GM18868 (cell line): ENCODE measurements at regions not wholly inside any gene's neighbourhood (a gene's known extent, or its start where the extent isn't known, plus 50 kb on each side); places are given as distances from the start of the nearest gene placed in this dataset.

Experiments used
- ATAC-seq: cut with Tn5 transposase; IDR thresholded peaks from one replicate; pipeline ENCODE4 v1.9.1; 2021; ENCODE audit warnings: mild to moderate bottlenecking, moderate library complexity; ENCODE audit not compliant: unreplicated experiment

DNA sequence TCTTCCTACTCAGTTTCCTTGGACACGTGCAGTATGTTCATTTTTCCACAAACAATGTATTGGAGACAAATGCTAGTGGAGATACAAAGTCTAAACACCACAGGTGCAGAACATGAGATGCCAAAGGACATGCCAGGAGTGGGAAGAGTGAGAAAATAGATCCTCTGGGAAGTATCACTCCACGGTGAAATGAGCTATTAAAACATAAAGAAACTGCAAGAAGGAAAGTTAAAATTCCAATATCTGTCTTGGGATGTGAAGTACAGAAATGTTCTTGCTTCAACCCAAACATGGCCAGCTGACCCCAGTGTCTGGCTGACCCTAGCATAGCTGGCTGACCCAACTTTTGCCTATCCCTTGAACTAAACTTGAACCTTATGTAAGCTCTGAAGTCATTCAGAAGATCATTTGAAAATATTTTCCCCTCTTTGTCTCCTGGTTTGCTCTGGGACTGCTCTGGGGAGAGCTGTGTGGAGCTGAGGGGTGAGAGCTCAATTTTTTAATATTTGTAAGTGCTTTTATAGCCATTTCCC, 59.5 kb downstream of the FZD1 start:
- no peak for ATAC-seq

DNA sequence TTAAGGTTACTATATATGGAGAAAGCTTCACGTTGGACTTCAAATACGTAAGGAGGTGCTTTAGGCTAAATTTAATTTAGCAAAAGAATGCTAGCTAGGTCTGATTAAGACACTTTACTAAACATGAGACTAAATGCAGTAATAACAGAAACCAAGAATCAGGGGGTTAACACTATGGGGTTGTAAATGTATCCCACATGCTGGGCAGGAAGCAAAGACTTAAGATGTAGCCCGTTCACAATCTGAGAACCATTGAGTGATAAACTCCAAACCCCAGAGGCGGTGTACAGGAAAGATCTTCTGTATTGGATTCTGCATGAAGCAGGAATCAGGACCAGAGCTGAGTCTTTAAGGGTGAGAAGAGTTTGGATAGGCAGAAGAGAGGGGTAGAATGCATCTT, 60.4 kb downstream of the FZD1 start:
- no peak for ATAC-seq

DNA sequence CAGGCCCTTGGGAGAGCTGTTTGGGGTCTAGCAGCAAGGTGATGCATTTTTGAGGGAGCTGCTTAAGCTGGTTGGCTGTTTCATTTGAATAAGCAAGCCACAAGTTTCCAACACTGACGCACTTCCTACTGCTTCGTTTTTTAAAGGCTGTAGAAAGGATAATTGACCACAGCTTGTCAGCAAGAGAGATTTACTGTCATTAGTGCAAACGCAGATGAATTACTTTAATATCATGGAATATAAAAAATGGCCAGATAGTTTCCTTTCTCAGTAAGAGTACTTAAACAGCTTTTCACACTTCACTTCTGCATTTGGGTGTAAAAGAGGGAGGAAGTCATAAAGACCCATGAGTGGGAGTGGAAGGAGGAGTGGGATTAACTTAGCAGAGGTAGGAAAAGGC, 61.5 kb downstream of the FZD1 start:
- no peak for ATAC-seq

DNA sequence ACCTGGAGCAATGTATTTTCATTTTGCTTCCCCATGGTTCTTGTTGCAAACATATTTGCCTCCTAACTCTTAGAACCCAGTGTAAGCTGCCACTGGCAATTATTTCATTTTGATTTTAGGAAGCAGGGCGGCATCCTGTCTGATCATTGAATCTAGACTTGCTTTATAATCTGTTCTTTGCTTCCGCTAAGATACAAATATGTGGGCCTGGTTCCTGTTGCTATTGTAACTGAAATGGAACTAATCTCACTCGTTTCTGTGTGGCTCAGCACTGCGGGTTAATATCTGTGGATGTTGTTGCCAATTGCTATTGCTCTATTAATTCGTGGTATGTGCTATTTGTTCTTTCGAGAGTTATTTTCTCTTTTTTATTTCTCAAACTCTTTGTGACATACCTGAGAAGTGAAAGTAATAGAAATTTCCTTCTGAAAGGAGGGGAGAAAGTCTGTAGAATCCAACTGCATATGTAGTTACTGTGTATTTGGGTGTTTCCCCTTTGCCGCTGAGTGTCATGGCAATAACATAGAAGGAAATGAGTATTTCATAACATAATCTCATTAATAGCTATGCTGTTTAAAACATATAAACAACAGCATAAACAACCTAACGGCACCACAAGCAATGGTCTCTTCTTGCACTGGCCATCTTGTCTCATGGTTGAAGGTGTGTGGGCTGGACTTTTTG, 62.4 kb downstream of the FZD1 start:
- no peak for ATAC-seq

DNA sequence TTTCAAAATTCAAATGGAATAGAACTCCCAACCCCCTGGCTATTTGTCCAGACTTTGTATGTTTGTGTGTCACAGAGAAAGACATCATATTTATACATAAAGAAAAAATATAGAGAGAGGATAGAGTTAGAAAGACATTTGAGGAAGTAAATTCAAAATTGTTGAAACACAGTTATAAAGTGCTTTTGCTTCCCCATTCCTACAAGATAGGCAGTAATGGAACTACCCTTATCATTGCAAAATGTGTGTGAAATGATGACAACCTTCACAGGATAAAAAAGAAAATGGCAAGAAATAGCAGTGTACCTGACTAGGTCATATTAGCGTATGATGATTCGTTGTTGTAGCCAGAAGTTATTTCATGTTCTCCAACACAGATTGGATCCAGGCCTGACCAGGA, 63.1 kb downstream of the FZD1 start:
- no peak for ATAC-seq

DNA sequence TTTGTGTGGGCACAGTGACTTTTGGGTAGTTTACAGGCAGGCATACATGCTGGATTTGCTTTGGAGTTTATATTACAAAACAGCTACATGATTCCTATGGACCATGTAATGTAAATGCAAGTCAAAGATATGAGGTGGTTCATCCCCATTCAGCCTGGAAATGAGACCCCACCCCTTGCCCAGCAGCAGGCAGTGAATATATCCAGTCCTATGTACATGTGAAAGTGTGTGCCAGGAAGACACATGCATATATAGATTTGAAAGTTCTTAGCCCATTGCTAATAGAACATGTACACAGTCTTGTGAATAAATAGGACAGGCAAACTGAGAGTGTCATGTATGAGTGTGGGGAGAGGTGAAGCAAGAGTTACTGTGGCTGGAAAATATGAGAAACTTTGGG, 65.3 kb downstream of the FZD1 start:
- no peak for ATAC-seq

DNA sequence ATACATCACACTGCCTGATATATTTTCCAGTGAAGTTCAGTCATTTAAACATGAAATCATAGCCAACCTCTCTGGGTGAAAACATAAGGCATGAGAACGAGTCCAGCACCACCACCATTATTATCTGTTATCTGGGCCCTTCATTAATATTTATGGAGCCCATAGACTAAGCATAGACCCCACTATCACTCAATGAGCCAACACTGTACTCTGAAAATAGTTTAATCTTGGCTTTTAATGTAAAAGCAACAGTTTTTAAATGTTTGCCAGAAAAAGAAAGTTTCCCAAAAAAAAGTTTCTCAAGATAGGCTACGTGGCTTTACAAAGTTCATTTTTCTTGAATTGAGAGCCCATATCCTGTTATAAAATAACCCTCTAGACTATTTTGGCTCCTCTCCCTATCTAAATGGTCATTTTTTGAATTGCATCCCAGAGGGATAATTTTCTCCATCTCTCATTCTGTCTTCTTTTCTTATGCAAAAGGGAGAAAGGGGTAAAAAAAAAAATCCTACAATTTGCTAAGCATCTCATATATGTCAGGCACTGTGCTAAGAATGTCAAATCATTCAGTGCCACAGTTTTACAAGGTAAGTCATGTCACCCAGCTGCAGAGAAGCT, 66.1 kb downstream of the FZD1 start:
- no peak for ATAC-seq

DNA sequence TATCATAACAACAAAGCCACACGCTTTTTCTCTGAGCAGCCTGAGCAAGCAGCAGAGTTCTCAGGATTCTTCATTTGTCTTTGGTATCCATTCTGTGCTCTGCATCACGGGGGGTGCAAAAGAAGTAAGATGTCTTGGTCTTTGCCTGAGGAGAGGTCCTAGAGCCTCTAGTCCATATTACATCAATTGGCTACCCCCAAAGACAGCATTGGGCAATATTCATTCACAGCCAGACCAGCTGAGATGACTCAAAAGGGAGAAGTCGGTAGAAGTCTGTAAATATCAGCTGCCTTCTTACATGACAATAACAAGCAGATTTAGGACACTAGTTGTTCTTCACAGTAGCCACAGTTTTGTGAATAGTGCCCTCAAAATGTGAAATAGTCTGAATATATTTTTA, 66.6 kb downstream of the FZD1 start:
- ATAC-seq = no peak

DNA sequence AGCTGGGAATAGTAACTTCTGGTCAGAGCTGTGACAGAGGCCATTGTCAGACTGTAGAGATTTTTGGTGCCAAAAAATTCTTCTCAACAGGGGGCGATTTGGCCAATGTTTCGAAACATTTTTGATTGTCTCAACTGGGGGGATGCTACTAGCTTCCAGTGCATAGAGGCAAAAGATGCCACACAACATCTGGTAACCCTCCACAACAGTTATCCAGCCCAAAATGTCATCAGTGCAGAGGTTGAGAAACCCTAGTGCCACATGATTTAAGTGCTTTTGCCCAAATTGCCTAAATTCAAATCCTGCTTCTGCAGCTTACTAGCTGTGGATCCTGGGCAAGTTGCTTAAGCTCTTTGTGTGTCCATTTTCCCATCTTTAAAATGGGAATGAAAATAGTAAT, 71.9 kb downstream of the FZD1 start:
- ATAC-seq = no peak

DNA sequence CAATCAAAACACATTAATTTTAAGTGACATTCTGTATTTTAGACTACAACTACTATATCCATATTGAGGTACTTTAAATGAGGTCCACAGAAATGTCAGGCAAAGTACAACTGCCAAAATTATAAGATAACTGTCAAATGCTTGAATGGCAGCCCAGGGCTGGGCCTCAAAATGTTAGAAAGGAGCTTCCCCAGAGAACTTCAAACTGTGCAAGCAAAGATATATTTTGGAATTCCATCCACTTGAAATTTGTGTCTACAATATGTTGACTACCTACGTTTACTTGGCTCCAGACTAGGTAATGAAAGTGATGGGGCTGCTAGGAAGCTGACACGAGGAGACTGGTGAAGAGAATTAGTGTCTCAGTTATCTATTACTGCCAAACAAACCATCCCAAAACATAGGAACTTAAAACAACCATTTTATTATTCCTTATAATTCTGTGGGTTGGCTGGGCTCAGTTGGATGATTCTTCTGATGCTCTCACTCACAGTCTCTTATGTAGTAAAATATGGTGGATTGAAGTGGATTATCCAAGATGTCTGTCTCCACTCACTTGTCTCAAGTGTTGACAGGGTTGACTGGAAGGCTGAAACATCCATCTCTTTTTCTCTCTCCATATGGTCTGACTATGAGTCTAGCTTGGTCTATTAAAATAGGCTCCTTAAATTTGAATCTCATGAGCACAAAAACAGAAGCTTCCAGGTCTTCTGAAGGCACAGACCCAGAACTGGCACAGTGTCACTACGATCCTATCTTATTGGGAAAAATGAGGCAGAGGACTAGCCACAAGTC, 74.2 kb downstream of the FZD1 start:
- no peak for ATAC-seq

DNA sequence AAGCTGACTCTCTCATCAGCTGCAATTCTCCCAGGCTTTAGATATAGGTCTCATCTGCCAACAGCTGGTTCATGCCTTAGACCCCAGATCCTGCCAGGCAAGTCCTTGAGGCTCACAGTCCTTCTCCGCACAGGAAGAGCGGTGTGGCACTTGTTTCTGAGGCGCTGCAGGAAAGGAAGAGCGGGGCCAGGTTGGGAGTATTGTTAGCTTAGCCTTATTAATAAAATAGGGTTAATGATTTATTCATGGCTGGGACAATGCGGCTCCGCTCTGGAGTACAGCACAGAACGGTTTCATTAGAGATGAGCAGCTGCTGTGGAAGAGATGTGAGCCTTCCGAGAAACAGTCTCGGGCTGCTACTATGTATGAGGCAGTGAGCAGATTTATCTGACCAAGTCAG, 78.1 kb downstream of the FZD1 start:
- ATAC-seq = no peak

DNA sequence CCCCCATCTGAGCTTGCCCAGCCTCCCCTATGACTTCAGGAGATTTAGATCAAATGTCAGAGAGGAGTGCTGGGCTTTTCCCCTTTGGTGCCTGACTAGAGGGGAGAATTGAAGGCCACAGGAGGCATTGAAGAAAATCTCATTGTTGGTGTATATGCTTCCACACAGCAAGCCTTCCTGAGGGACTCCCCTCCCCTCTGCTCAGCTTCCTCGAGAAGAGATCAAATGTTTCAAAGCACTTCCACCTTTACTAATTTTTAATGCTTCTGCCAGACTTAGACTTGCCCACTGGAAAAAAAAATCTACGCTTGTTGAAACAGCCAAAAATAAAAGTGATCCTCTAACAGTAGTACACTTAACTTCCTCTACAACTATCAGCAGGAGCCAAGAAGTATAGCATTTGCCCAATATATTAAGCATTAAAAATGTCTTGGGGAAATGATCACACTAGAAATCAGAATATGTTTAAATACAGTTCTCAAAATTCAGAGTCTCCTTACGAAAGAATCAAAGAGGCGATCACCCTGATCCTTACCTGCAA, 79.3 kb downstream of the FZD1 start:
- no peak for ATAC-seq

DNA sequence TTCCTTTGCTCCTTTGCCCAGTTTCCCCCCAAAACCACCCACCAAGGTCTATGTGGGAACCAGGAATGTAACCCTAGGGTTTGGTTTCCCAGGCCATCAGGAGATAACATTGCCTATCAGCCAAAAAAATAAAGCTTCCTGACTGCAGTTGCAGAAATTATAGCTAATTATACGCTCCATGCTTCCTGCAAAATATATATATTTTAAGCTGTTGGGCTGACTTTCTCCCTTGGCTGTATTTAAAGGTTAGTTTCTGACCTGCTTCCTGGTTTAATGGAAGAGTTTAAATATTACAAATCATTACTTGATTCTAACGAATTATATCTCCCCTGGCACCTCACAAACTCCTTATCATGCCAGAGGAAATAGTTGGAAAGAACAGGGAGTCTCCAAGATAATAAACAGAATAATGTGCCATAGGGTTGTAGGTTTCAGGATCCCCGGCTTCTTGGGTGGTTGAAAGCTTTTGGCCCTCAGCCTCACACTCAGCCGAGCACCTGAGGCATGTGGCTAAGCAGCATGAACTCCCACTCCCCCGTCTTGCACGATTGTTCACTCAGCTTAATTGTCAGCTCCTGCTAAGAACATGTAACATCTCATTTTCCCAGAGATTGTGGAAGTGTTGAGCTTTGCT, 79.9 kb downstream of the FZD1 start:
- ATAC-seq = no peak

DNA sequence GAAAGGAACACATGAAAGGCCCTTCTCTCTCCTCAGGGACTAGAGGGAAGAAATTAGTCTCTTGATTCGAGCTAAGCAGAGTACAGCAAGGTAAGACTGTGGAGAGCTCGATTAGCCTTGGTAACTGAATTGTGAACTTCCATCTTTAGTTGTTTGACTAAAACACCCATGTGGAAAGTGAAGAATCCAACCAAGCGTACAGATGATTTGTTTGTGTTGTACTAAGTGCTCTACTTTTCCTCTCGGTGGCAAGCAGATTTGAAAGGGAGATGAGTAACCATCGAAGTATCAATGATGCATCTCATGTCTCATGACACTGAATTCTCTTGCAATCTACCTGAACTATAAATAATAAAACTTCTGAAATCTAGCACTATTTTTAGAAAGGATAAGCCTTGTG, 80.7 kb downstream of the FZD1 start:
- ATAC-seq = peak; percentile 66

DNA sequence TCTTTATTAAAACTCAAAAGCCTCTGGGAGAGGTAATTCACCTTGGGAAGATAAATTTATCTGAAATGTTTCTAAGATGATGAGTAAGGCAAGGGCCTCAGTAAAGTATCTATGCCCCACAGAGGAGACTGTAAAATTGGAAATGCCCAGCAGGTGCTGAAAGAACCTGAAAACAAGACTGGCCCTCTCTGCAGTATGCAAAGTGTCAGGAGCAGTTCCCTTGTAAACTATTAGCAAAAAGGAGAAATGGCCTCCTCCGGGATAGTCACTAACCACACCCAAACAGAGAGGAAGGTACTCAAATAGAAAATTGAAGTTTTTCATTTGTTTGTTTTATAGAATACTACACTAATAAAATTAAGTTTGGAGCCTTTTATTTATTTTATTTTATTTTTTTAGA, 81.2 kb downstream of the FZD1 start:
- peak; percentile 56 for ATAC-seq

DNA sequence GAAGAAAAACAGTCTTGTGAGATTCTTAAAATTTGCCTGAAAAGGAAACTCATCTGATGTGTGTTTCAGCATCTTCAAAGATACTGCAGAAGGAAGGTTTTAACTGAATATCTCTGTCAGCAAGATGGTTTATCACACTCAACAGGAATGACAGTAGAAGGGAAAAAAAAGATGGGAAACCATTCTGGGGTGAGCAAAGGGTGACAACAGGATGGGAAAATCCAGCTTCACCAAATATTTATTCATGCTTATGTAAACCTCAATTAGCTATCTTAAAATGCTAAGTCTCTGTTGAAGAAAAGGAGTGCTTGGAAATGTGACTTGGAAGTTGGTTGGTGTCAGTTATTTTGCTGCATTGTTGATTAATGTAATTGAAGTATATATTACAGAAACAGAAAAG, 82.2 kb downstream of the FZD1 start:
- ATAC-seq = no peak

DNA sequence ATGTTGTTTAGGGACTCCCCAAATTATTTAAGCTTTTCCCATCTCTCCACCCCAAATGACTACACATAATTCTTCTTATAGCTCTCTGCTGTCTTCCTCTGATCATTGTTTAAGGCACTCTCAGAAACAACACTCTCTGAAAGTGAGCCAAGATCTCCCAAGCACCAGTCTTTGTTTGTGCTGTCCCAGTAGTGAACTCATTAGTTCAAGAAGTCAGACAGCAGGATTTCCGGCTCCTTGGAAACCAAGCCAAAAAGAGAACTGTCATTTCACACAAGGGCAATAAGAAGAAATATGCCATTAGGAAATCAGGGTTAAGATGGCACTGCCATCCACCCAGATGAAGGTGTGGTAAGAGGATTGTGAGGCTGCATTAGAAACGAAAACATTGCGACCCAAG, 83.1 kb downstream of the FZD1 start:
- ATAC-seq = no peak

DNA sequence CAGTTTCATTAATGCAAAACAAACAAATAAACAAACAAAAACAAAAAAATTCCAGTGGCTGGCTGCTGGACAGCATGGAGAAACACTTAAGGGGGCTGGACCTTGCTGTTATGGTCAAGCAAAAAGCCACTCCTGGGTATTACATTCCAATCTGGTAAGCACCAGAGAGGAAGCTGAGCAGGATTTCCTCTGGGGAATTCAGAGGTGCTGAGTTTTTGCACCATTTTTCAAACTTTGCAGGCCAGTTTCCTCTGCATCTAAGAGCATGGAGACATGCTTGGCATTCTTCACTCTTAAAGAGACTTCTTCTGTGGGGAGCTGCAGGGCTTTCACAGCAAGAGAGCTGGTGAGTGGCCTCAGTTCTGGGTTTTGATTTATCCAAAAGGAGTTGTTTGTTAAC, 84.5 kb downstream of the FZD1 start:
- no peak for ATAC-seq

DNA sequence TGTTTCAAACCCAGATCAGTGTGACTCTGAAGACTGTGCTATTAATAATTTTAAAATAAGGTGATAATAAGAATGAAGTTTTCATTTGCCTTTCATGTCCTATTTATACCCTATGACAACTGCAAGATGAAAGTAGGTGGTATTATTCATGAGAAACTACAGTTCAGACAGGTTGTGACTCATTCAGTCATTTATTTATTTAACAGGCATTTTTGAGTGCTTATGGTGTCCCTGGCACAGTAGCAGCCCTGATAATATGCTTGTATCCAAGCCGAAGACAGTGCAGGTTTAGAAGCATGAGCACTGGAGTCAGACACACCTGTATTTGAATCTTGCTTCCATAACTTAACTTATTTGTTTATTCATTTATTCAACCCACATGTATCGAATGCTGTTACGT, 87.1 kb downstream of the FZD1 start:
- peak; percentile 52 for ATAC-seq

DNA sequence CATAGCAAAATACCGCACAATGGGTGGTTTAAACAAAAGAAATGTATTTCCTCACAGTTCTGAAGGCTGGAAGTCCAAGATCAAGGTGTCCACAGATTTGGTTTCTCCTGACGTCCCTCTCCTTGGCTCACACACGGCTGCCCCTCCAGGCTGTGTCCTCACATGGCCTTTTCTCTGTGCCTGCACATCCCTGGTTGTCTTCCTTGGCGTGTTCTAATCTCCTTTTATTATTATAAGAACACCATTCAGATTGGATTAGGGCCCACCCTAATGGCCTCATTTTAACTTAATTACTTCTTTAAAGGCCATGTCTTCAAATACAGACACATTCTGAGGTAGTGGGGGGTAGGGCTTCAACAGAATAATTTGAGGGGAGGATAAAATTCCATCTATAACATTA, 87.9 kb downstream of the FZD1 start:
- no peak for ATAC-seq

DNA sequence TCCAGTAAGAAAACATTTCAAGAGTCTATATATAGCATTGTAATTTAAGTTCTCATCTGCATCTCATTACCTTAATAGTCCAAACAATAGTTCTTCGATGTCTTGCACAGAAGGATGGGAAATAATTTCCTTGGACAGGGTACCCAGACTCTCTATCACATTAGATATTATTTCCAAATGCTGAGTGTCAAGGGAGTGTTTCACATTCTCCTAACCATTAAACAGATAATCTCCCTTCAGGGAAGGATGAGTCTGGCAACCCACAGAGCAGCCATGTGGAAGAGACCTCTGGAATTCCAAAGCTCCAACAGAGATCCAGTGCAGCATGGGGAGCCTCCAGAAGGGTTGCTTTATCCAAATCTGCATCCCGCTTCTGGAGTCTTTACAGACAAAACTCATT, 89.6 kb downstream of the FZD1 start:
- no peak for ATAC-seq
